GM19043 (cell line): ENCODE measurements at regions not wholly inside any gene's neighbourhood (a gene's known extent, or its start where the extent isn't known, plus 50 kb on each side); places are given as distances from the start of the nearest gene placed in this dataset.

Experiments used
- ATAC-seq: cut with Tn5 transposase; IDR thresholded peaks from one replicate; pipeline ENCODE4 v1.9.1; 2021; ENCODE audit warnings: low read depth; ENCODE audit not compliant: unreplicated experiment

GRCh38 chr5:158559643-158560042, 540.1 kb downstream of the EBF1 start:
- peak; percentile 55 for ATAC-seq

GRCh38 chr5:158559066-158559465, 540.6 kb downstream of the EBF1 start:
- no peak for ATAC-seq

DNA sequence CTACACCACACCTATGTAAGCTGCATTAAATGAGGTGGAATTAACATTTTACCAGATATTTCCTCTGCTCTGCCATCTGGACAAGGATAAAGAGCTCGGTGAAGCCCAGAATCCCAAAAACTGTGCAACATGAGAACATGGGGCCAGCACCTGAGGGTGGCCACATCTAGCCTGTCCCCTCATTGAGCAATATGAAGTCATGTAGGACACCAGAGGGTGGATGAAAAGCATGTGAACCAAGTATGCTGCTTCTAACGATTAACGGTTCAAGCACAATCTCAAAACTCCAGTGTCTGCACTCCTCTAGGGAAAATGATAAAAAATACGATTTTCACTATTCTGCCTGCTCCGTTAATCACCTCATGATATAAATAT, 545.8 kb downstream of the EBF1 start:
- ATAC-seq = no peak

GRCh38 chr5:158553195-158553961, 546.3 kb downstream of the EBF1 start:
- ATAC-seq = no peak

DNA sequence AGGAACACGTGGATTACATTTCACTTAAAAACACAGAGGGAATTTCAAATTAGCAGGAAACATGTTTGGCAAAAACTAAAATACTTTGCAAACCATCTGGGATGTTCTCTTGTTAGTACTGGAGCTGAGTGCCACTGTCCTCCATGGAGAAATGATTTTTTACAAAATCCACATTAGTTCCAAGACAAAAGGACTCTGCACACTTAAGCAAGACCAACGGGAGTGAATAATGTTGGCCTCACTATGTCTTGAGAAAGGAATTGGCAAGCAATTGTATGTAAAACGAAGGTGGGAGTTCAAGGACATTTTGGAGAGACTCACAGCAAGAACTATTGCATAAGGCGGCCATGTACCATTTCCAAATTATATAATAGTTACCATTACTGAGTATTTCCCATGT, 547.5 kb downstream of the EBF1 start:
- no peak for ATAC-seq

DNA sequence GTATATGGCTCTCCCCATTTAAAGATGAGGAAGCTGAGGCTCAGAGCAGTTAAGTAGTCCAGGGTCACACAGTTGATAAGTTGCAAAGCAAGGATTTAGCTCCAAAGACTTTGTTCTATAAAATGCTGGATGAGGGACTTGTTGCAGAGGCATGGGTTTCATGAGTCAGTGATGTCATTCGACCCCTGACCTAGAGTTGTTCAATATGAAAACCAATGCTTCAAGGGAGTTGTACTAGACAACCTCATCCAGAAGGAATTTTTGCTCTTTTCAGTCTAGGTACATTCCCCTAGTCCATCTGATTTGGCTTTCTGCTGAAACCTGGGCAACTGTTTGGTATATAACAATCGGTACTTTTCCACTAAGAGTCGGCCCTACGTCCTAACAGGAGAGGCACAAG, 550.4 kb downstream of the EBF1 start:
- ATAC-seq = no peak

GRCh38 chr5:158546748-158547147, 553.0 kb downstream of the EBF1 start:
- ATAC-seq = no peak

DNA sequence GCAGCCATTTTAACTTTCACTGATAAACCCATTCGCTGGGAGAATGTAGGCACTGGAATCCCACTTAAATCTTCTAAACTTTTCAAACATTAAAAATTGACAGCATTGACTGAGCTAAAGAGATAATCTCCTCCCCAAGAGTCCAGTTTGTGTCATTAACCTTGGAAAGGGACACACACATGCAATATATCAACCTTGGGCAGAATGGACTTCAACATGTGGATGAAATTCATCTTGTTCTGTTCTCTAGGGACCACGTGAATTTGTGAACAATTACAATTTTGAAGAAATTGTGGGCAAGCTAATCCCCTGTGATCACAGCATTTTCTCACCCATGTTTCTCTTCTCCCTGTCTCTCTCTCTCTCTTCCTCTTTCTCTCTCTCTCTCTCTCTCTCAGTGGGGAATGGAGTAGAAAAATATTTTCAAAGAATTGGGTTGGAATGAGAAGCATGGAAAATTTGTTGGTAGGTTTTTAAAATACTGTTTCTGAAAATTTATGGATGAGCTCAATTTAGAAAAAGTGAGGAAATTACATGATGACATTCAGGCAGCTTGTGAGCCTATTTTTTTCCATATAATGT, 553.7 kb downstream of the EBF1 start:
- ATAC-seq = no peak

- ATAC-seq = no peak
Measured at GRCh38 chr5:158544388-158545339, 555.1 kb downstream of the EBF1 start.

DNA sequence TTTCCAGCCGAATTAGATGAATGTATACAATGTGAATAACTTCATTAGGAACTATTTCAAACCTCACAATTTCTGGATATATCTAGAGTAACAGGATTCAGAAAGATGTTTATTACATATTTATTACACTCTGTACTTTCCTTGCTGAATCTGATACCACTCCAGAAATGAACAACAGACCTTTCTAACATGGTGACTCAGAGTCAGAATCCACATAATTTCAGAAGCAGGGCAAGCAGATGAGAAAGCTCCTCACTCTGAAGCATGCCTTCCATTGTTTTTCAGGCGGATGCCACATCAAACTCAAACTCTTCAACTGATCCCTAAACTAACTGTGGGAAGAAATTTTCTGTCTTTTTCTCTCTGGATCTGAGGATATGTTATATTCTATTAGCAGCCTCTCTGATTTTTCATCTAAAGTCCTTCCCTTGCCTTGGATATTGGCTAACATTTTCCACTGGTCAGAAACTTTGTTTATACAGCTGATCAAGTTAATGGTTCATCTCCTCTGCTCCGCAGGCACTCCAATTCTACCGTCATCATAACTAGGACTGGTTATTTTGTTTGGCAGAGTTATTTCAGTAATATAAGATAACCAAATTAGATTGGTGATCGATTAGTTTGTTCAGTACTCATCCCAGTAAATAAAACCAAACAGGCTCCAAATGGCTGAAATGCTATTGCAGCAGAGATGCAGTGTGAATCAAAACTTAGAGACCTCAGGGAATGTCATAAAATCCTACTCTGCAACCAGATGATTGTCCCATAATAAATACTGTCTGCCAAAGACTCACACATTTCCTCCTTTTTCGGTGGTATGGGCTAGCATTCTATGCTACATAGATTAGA, 556.0 kb downstream of the EBF1 start:
- ATAC-seq = no peak

- ATAC-seq = no peak
Measured at GRCh38 chr5:158541536-158542297, 558.0 kb downstream of the EBF1 start.

DNA sequence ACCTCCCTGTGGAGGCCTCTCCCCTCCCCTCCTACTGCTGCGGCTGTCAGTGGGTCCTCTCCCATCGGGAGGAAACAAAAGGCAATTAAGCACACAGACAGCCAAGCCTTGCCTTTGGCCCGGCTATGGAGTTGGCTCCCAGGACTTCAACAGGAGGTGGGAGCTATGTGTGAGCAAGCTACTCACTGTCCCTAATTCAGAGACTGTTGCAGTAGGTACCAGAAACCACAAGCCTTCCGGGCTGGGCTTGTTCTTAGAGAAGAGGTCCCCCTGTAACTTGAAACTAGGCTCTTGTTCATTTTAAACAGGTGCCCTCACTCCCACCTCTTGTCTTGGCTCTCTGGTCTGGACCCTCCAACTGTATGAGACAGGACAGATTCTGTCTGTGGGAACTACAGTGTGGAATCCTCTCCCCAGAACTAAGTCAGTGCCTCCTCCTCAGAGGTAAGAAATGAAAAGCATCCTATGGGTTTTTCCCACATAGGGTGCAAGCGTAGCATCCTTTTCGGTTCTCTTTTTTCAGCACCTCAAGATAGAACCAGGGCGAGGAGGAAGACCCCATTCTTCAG, 561.1 kb downstream of the EBF1 start:
- peak; percentile 87 for ATAC-seq

DNA sequence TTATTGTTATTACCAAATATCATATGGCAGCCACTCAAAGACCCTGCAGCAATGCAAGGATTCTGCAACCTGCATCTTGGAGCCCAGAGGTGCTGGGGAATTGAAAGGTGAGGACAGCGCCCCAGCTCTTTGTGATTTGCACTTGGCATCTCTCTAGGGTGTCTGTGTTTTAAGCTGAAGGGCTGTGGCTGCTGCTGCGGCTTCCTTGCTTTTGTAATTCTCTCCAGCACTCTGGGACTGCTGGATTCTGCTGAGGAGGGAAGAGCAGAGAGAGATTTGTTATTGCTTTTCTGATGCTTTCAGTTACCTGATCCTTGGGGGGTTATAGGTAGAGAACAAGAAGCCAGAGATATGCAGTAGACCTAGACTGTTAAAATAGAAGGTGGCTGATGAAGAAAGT, 562.4 kb downstream of the EBF1 start:
- ATAC-seq = no peak

GRCh38 chr5:158534203-158534602, 565.5 kb downstream of the EBF1 start:
- no peak for ATAC-seq

DNA sequence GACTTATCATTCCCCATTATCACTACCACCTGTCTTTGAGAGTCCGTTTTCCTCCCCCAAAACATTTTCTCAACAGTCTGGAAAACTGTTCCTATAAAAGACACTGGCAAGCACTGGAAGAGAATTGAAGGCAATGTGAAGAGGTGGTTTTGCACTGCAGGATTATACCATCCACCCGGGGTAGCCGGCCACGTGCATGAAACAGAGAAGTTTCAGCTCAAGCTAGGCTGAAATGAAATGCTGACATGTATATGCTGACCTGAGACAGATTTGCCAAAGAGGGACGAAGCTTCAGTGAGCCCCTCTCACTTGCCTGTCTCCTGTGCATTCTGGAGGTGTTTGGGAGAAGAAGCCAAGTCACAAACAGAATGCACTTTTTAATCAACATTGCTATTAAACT, 567.0 kb downstream of the EBF1 start:
- no peak for ATAC-seq

DNA sequence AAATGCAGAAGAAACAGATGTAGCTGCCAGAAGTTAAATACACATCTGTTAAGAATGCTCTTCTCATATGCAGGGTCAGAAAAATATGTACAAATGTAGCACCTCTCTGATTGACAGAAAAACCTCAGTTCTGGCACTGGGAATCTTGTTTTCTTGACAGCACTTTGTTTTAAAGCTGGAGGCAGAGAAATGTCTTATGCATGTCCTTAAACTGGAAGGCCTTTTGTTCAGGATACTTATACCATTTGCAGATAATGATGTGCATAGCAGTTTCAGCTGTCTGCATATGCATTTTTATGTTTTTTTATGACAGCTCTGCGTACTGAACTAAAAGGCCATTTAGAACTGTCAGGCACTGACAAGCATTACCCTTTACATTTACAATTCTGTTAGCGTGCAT, 567.9 kb downstream of the EBF1 start:
- ATAC-seq = no peak

- ATAC-seq = no peak
Measured at GRCh38 chr5:158530115-158530514, 569.6 kb downstream of the EBF1 start.

DNA sequence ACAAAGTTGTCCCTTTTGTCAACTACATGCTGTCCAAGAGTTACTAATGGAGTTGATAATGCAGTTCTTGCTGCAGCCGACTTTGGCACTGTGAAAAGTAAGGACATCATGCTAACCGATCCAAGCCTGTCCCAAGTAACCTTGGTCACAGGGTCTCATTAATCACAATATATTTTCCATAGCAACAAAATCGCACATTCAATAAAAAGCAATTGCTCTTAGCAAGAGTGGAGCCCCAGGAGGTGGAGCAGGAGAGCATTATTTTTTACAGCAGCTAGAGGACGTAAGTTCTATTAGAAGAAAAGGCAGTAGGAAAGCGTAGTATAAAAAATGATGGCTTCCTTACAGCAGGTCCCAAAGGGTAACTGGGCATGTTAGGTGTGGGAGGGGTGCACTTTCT, 570.3 kb downstream of the EBF1 start:
- no peak for ATAC-seq

DNA sequence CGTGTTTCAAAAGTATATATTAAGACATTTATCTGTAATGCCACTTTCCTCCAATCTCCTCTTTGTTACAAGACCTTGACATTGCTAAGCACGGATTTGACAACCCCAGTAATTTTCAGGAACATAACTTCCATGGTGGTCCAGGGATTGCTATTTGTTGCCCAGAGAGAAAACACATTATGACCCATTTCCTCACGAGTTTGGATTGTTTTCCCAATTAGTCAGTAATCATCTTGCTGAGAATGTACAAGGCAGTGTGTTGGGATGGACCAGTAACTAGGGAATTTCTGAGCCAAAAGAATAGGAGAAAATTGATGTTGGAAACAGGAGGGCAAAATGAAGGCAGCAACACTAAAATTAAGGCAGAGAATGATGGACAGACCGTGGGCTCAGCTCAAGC, 574.1 kb downstream of the EBF1 start:
- no peak for ATAC-seq
